Activated CD8-positive, alpha-beta T cell treated with anti-CD3 and anti-CD28 coated beads, Interleukin-2, amount 10 ng/mL, durations not matched to agents 7 days and 5 days (primary cell): ENCODE measurements at regions not wholly inside any gene's neighbourhood (a gene's known extent, or its start where the extent isn't known, plus 50 kb on each side); places are given as distances from the start of the nearest gene placed in this dataset.

ENCODE experiments used
- ATAC-seq: fragments of 150-1000 bp; cut with Tn5 transposase; one replicate; pipeline ENCODE4 v1.10.0; 2021; ENCODE audit warnings: moderate library complexity
- CTCF ChIA-PET: fragments of 350-600 bp; sonication (Branson Sonifier 250); formaldehyde crosslinking; loops from one replicate; lab custom pipeline; 2021; ENCODE audit warnings: antibody characterized with exemption; lab: Charles Lee
- POLR2A ChIA-PET: fragments of 350-600 bp; sonication (Branson Sonifier 250); formaldehyde crosslinking; loops from one replicate; lab custom pipeline; 2021; ENCODE audit warnings: antibody characterized with exemption; lab: Charles Lee
- DNase-seq: peaks from one replicate; pipeline ENCODE4 v3.0.0-alpha.2; 2020
- H3K27ac Mint-ChIP-seq: one replicate; pipeline ENCODE4 v1.8.0; 2021; ENCODE audit warnings: mild to moderate bottlenecking, mixed read lengths
- H3K27me3 Mint-ChIP-seq: one replicate; pipeline ENCODE4 v1.8.0; 2021; ENCODE audit warnings: low read depth, mixed read lengths
- H3K36me3 Mint-ChIP-seq: one replicate; pipeline ENCODE4 v1.8.0; 2021; ENCODE audit warnings: low read depth, mixed read lengths
- H3K4me1 Mint-ChIP-seq: one replicate; pipeline ENCODE4 v1.8.0; 2021; ENCODE audit warnings: low read depth, mixed read lengths
- H3K4me3 Mint-ChIP-seq: one replicate; pipeline ENCODE4 v1.8.0; 2021; ENCODE audit warnings: mild to moderate bottlenecking, mixed read lengths
- H3K9me3 Mint-ChIP-seq: one replicate; pipeline ENCODE4 v1.8.0; 2022; ENCODE audit warnings: mixed read lengths; ENCODE audit not compliant: insufficient read depth

DNA sequence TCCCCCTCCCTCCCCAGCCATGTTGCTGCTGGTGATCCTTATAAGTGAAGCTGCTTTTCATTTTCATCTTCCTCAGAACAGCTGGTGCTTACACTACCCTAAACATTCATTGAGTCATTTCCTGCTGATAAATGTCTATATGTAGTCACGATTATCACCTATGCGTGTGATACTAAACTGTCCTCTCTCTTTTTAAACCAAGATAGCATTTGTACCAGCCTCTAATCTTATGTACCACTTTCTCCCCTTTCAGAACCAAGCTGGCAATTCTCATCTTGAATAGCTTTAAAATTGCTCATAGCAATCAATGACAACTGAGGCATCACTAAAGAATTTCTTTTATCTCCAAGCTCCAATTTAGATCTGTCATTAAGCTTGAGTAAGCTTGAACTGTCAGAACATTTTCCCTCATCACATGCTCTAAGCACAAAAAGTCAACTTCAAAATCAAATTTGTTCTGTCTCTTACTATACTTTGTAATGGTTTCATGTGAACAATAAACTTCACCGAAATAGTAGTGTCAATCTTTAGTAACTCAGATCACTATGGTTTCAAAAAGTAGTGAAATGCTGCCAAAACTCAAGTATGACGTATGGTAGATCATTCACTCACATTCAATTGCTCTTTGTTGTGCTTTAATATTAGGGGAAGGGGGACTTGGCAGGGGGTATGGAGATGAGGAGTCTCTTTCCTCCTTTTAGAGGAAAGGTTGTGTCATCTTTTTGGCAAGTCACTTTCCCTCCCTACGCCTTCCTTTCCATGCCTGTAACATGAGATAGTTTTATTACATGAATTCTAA lies 178.1 kb upstream of the NOVA1 start:
- ATAC-seq = no peak
- Mint-ChIP-seq H3K27me3 (no peaks in the 10 kb centered on the region), H3K4me1 (no peaks in the 10 kb centered on the region), H3K27ac (no peak overlapping the region), H3K9me3 (peaks cover 4% of the 10 kb centered on the region), H3K36me3 (no peaks in the 10 kb centered on the region), H3K4me3 (no peak overlapping the region)
- DNase-seq = no peak
- ChIA-PET CTCF (no interaction called here), POLR2A (no interaction called here)

DNA sequence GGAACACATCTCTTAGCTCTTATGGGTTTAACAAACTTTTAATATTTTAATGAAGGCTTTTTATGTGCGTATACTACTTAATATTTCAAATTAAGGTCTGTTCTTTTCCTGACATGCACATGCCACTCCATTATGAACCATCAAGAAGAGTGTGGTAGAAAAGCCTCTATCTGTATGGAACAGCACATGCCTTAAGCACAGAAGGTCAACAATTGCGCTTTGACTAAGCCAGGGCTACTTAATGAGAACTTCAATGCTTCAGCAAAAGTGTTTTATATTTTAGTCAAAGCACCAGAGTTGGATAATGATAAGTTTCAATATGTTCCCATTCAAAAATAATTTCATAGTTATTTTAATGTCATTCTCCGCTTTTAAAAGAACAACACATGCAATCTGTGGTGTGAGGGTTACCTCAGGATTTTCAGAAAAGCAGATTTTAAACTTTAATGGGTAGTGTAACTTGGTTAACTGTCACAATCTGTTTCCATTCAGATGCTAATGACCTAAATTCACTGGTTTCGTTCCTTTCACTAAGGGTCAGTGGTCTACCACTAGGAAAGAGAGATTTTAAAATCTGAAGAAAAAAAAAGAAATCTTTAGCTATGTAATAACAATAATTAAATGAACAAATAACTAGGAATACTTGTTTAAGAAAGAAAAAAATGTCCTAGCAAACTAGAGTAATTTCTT lies 193.4 kb upstream of the NOVA1 start:
- DNase-seq (no peak), ATAC-seq (no peak)
- Mint-ChIP-seq H3K4me1 (no peaks in the 10 kb centered on the region), H3K27ac (no peak overlapping the region), H3K9me3 (peaks cover 11% of the 10 kb centered on the region), H3K36me3 (no peaks in the 10 kb centered on the region), H3K4me3 (no peak overlapping the region), H3K27me3 (no peaks in the 10 kb centered on the region)
- ChIA-PET POLR2A (no interaction called here), CTCF (no interaction called here)

DNA sequence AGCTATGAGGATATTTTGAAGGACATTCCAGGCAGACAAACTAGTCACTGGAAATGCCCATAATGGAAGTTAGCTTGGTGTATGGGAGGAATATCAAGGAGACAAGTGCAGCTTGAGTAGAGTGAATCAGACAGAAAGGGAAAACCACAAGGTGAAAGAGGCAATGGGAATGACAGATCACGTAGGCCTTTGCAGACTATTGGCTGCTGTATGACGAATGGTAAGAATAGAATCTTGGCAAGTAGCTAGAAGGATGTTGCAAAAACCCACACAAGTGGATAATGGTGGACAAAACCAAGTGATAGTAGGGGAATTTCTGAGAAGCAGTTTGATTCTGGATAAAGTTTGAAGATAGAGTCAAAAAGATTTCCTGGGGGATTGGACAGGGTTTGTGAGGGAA lies 196.9 kb upstream of the NOVA1 start:
- H3K4me3 Mint-ChIP-seq = no peak overlapping the region
- H3K9me3 Mint-ChIP-seq = no peaks in the 10 kb centered on the region
- no peaks in the 10 kb centered on the region for H3K36me3 Mint-ChIP-seq
- H3K27me3 Mint-ChIP-seq = no peaks in the 10 kb centered on the region
- no peak for DNase-seq
- CTCF ChIA-PET = no interaction called here
- POLR2A ChIA-PET = no interaction called here
- H3K27ac Mint-ChIP-seq = no peak overlapping the region
- no peaks in the 10 kb centered on the region for H3K4me1 Mint-ChIP-seq
- no peak for ATAC-seq

DNA sequence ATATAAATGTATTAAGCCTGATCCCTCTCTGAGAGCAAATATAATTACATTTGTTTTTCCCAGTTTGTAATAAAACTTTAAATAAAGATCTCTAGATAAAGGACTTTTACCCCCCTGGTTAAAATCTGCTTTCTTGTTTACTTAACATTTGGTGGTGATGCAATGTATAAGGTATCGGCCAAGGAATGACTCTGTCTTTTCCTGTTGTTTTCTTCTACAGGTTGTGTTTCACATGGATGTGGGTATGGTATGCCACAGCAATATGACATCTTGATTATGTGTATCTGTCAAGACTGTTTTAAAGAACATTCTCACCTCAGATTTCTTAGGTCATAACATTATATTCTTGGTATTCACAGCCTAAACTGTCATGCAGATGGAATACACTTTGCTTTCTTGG lies 210.6 kb upstream of the NOVA1 start:
- H3K27me3 Mint-ChIP-seq = no peaks in the 10 kb centered on the region
- H3K9me3 Mint-ChIP-seq = no peaks in the 10 kb centered on the region
- no peak overlapping the region for H3K4me3 Mint-ChIP-seq
- ATAC-seq = no peak
- H3K4me1 Mint-ChIP-seq = no peaks in the 10 kb centered on the region
- no peaks in the 10 kb centered on the region for H3K36me3 Mint-ChIP-seq
- DNase-seq = no peak
- ChIA-PET POLR2A (no interaction called here), CTCF (no interaction called here)
- no peak overlapping the region for H3K27ac Mint-ChIP-seq

DNA sequence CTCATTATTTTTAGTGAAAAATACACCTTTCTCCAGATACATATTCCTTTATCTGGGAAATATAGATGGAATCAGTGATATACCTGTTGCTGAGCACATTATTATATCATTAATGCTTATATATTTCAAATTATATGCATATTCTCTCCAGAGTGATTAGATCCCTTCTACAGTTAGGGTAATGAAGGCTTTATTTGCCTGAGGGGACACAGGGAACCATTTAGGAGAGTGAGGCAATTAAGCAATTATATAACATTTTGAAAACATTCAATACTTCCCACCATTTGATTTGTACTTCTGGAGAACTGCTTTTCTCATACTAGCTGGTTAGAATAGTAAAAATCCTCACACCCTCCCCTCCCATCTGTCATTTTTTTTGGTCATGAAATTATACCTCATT lies 212.8 kb upstream of the NOVA1 start:
- Mint-ChIP-seq H3K4me3 (no peak overlapping the region), H3K9me3 (peaks cover 8% of the 10 kb centered on the region), H3K27me3 (no peaks in the 10 kb centered on the region), H3K36me3 (no peaks in the 10 kb centered on the region), H3K27ac (no peak overlapping the region), H3K4me1 (no peaks in the 10 kb centered on the region)
- POLR2A ChIA-PET = no interaction called here
- DNase-seq (no peak), ATAC-seq (no peak)
- CTCF ChIA-PET = no interaction called here

DNA sequence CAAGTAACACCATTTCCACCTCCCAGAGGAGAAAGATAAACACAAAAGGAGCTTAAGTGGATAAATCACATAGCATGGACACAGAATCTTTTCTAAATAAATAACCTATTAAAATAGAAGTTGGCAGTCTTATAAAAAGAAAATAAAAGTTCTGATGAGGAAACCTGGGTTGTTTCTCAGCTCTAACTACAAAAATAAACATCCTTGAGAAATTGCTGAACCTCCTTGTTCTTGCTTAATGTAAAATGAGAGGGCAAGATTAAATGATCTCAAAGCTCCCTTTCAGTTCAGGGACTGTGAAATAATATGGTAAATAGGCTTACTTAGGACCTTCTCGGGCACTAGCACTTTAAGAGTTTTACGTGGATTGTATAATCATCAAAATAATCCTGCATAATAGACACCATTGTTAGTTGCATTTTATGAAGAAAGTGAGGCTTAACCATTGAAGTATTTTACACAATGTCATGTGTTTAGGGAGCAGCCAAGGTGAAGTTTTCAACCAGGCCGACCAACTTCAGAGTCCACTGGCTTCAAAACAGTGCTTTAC lies 214.0 kb upstream of the NOVA1 start:
- H3K9me3 Mint-ChIP-seq = peaks cover 8% of the 10 kb centered on the region

DNA sequence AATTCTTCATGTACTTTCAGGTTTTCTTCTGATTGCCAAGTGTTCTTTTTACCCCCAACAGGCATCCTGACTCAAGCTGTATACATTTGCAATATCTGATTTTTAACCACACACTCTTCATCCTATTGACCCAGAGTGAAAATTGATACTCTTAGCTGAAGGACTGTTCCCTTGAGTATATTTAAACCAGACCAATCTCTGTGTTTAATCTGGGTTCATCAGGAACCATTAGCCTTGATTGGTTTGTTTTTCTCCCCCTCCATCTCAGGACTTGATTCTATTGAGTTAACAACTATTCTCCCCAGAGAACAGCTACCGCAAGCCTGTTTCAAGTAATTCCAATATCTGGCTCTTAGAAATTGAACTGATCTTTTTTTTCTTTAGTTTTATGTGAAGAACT lies 222.3 kb upstream of the NOVA1 start:
- ChIA-PET POLR2A (no interaction called here), CTCF (no interaction called here)
- H3K9me3 Mint-ChIP-seq = peaks cover 11% of the 10 kb centered on the region
- H3K4me3 Mint-ChIP-seq = no peak overlapping the region
- no peaks in the 10 kb centered on the region for H3K36me3 Mint-ChIP-seq
- H3K4me1 Mint-ChIP-seq = no peaks in the 10 kb centered on the region
- ATAC-seq (no peak), DNase-seq (no peak)
- no peak overlapping the region for H3K27ac Mint-ChIP-seq
- no peaks in the 10 kb centered on the region for H3K27me3 Mint-ChIP-seq

More for the DNA sequence above, 214.0 kb upstream of the NOVA1 start:
- Mint-ChIP-seq H3K4me1 (no peaks in the 10 kb centered on the region), H3K27ac (no peak overlapping the region), H3K4me3 (no peak overlapping the region), H3K27me3 (no peaks in the 10 kb centered on the region), H3K36me3 (no peaks in the 10 kb centered on the region)
- CTCF ChIA-PET = no interaction called here
- DNase-seq = no peak
- POLR2A ChIA-PET = no interaction called here
- no peak for ATAC-seq

DNA sequence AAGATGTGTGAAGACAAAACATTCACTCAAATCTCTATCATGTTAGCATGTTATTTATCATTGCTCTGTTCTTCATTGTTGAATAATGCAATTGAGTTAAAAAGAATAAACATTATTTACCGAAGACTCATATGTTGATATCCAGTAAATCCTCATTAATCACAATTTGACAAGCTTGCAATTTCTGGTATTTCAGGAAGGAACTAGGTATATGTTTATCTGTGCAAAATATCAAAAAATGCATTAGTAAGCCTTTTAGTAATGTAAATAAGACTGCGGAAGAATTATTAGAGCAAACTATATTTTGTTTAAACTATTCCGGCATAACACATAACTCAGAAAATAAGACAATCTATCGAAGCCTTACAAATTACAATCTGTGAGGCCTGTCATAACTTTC lies 222.7 kb upstream of the NOVA1 start:
- H3K36me3 Mint-ChIP-seq = no peaks in the 10 kb centered on the region
- no peaks in the 10 kb centered on the region for H3K27me3 Mint-ChIP-seq
- H3K4me3 Mint-ChIP-seq = no peak overlapping the region
- no peaks in the 10 kb centered on the region for H3K4me1 Mint-ChIP-seq
- DNase-seq (no peak), ATAC-seq (no peak)
- ChIA-PET CTCF (no interaction called here), POLR2A (no interaction called here)
- H3K9me3 Mint-ChIP-seq = peaks cover 12% of the 10 kb centered on the region
- H3K27ac Mint-ChIP-seq = no peak overlapping the region

DNA sequence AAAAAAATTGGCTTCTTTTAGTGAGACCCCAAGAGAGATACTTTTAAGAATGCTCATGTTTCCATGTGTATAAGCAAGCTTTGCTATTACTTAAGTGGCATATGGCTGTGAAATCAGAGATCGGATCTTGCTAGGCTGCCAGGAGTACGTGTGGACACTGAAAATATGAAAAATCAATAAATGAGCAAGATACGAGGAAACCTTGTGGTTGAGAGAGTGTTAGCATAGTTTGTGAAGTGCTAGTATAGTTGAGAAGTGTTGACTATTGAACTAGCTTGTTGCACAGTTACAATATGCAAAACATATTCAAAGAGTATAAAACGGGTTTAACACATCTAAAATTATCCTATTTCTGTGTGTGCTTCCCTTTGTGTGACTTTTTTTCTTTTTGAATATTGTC lies 230.9 kb upstream of the NOVA1 start:
- H3K27me3 Mint-ChIP-seq = no peaks in the 10 kb centered on the region
- no peak overlapping the region for H3K4me3 Mint-ChIP-seq
- DNase-seq (no peak), ATAC-seq (no peak)
- H3K36me3 Mint-ChIP-seq = no peaks in the 10 kb centered on the region
- CTCF ChIA-PET = no interaction called here
- H3K9me3 Mint-ChIP-seq = peaks cover 21% of the 10 kb centered on the region
- POLR2A ChIA-PET = no interaction called here
- no peak overlapping the region for H3K27ac Mint-ChIP-seq
- H3K4me1 Mint-ChIP-seq = no peaks in the 10 kb centered on the region

DNA sequence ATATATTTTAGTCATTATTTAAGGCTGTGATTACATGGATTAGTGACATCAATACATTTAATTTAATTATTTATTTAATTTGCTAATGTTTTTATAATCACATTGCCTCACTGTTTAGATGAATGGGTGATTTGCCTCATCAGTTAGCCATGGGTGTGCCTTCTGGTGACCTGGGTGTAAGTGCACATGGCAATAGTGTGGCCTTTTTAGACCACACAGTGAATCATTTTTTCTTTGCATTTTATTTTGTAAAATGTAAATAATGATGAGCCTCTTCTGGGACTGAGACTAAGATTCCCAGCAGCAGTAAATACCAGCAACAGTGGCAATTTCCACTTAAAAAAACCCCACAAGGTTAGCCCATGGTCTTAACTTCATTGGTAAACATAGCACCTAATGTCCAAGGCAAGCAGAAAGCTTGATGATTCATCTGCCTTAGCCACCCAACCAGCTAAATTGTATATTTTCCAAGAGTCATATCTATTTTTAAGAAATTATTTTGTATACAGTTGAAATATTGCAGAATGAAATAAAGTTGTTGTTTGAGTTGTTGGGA lies 235.9 kb upstream of the NOVA1 start:
- no peak for ATAC-seq
- ChIA-PET POLR2A (no interaction called here), CTCF (no interaction called here)
- Mint-ChIP-seq H3K4me1 (no peaks in the 10 kb centered on the region), H3K27me3 (no peaks in the 10 kb centered on the region), H3K4me3 (no peak overlapping the region), H3K36me3 (no peaks in the 10 kb centered on the region), H3K27ac (no peak overlapping the region), H3K9me3 (peaks cover 14% of the 10 kb centered on the region)
- no peak for DNase-seq

DNA sequence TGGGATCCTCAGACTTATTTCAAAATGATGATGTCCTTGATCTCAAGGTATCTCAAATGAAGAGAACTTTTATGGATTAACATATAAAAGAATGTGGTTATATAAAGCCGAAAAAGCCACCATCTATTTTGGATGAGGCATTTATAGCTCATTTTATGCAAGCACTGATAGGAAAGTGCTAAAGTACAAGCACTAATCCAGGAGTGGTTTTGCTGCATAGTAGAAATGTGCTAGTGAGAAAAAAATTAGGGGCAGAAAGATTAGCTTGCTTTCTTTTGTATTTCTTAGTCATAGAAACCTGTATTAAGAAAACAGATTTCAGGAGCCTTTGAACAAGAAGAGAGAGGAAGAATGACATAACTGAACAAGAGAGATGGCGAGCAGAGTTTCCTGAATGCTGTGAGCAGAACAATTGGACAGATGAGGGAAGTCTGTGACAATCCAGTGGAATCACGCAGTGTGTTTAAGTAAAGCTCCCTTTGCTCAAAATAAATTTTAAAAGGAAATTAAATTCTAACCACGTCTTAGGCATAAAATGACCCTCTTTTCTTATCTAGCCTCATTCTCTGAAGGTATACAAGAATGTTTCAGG lies 238.2 kb upstream of the NOVA1 start:
- Mint-ChIP-seq H3K4me1 (no peaks in the 10 kb centered on the region), H3K4me3 (no peak overlapping the region), H3K27me3 (no peaks in the 10 kb centered on the region), H3K9me3 (peaks cover 10% of the 10 kb centered on the region), H3K36me3 (no peaks in the 10 kb centered on the region), H3K27ac (no peak overlapping the region)
- POLR2A ChIA-PET = no interaction called here
- no peak for ATAC-seq
- DNase-seq = no peak
- CTCF ChIA-PET = no interaction called here

DNA sequence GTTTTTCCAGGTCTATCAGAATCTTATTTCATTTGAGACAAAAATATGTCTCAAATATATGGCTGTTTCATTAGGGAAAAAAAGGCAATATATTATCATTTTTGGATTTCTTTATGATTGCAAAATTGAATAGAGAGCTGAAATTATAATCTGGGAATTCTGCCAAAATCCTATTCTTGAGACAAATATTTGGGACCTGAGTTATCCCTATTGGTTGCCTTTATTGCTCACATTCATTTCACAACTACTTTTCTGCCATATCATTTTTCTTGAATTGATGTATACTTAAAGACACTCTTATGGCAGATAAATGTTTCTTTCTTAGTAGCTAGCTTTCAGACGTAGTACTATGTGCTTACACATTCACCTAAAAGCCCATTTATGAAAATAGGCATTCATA lies 241.6 kb upstream of the NOVA1 start:
- ChIA-PET CTCF (no interaction called here), POLR2A (no interaction called here)
- Mint-ChIP-seq H3K4me1 (no peaks in the 10 kb centered on the region), H3K36me3 (no peaks in the 10 kb centered on the region), H3K27me3 (no peaks in the 10 kb centered on the region), H3K4me3 (no peak overlapping the region), H3K9me3 (peaks cover 14% of the 10 kb centered on the region), H3K27ac (no peak overlapping the region)
- DNase-seq = no peak
- no peak for ATAC-seq
